HG03045 (cell line): ENCODE measurements at regions not wholly inside any gene's neighbourhood (a gene's known extent, or its start where the extent isn't known, plus 50 kb on each side); places are given as distances from the start of the nearest gene placed in this dataset.
"Not testable (repeated sequence)": the region's sequence is repeated elsewhere in the genome, so short reads cannot be mapped to it uniquely, and the experiment has no call there.

ENCODE experiments used
- ATAC-seq: cut with Tn5 transposase; IDR thresholded peaks from one replicate; pipeline ENCODE4 v1.9.1; 2021; ENCODE audit warnings: mild to moderate bottlenecking, moderate library complexity; ENCODE audit not compliant: unreplicated experiment

GRCh38 chr3:163504974-163505373 is 1573.3 kb downstream of the SI start:
- no peak for ATAC-seq

GRCh38 chr3:163499736-163500219 is 1578.5 kb downstream of the SI start:
- ATAC-seq = not testable (repeated sequence)

- not testable (repeated sequence) for ATAC-seq
These were observed 1579.2 kb downstream of the SI start for GRCh38 chr3:163498842-163499735.

- ATAC-seq = no peak
These were observed 1586.6 kb downstream of the SI start for GRCh38 chr3:163491714-163492113.

GRCh38 chr3:163490119-163490518 is 1588.2 kb downstream of the SI start:
- no peak for ATAC-seq

- ATAC-seq = no peak
These were observed 1595.6 kb downstream of the SI start for GRCh38 chr3:163482695-163483094.

- ATAC-seq = no peak
These were observed 1596.6 kb downstream of the SI start for GRCh38 chr3:163481738-163482137.

GRCh38 chr3:163476179-163476578 is 1602.1 kb downstream of the SI start:
- no peak for ATAC-seq

- ATAC-seq = no peak
These were observed 1603.5 kb downstream of the SI start for GRCh38 chr3:163474766-163475165.

GRCh38 chr3:163468531-163469335 is 1609.6 kb downstream of the SI start:
- ATAC-seq = no peak

- ATAC-seq = no peak
These were observed 1615.8 kb downstream of the SI start for GRCh38 chr3:163462446-163462845.

- no peak for ATAC-seq
These were observed 1627.6 kb downstream of the SI start for GRCh38 chr3:163450698-163451097.

GRCh38 chr3:163438760-163439159 is 1639.5 kb downstream of the SI start:
- no peak for ATAC-seq

- no peak for ATAC-seq
These were observed 1655.6 kb downstream of the SI start for GRCh38 chr3:163422671-163423070.

GRCh38 chr3:163391407-163392181 is 1686.7 kb downstream of the SI start:
- ATAC-seq = no peak

- ATAC-seq = no peak
These were observed 1693.9 kb downstream of the SI start for GRCh38 chr3:163384383-163384782.

GRCh38 chr3:163382183-163382582 is 1696.1 kb downstream of the SI start:
- ATAC-seq = no peak

- no peak for ATAC-seq
These were observed 1710.1 kb downstream of the SI start for GRCh38 chr3:163368168-163368567.

GRCh38 chr3:163364717-163365116 is 1713.6 kb downstream of the SI start:
- no peak for ATAC-seq

GRCh38 chr3:163362151-163362550 is 1716.1 kb downstream of the SI start:
- ATAC-seq = no peak

- ATAC-seq = not testable (repeated sequence)
These were observed 1716.9 kb downstream of the SI start for GRCh38 chr3:163361357-163361878.
